ENCODE measurements at regions not wholly inside any gene's neighbourhood (a gene's known extent, or its start where the extent isn't known, plus 50 kb on each side); places are given as distances from the start of the nearest gene placed in this dataset.
"Not testable (repeated sequence)": the region's sequence is repeated elsewhere in the genome, so short reads cannot be mapped to it uniquely, and the experiment has no call there.

GRCh38 chr10:78437998-78438906 lies 404.6 kb downstream of the RPS24 start:
- DNase-seq (ENCODE audit: low spot score): no peak

GRCh38 chr10:78438907-78439809 lies 405.5 kb downstream of the RPS24 start:
- DNase-seq (ENCODE audit: low spot score): no peak

GRCh38 chr10:78441010-78441409 lies 407.3 kb downstream of the RPS24 start:
- no peak for DNase-seq (ENCODE audit: low spot score)

GRCh38 chr10:78441694-78442093 lies 408.0 kb downstream of the RPS24 start:
- no peak for DNase-seq (ENCODE audit: low spot score)

GRCh38 chr10:78442836-78443550 lies 409.3 kb downstream of the RPS24 start:
- DNase-seq (ENCODE audit: low spot score): no peak

GRCh38 chr10:78443900-78444571 lies 410.4 kb downstream of the RPS24 start:
- no peak for DNase-seq (ENCODE audit: low spot score)

GRCh38 chr10:78444741-78445140 lies 411.1 kb downstream of the RPS24 start:
- DNase-seq (ENCODE audit: low spot score): not testable (repeated sequence)

GRCh38 chr10:78445308-78445707 lies 411.6 kb downstream of the RPS24 start:
- DNase-seq (ENCODE audit: low spot score): no peak

GRCh38 chr10:78448470-78448869 lies 414.8 kb downstream of the RPS24 start:
- DNase-seq (ENCODE audit: low spot score): no peak

GRCh38 chr10:78448994-78449418 lies 415.3 kb downstream of the RPS24 start:
- no peak for DNase-seq (ENCODE audit: low spot score)

GRCh38 chr10:78449554-78449953 lies 415.9 kb downstream of the RPS24 start:
- DNase-seq (ENCODE audit: low spot score): no peak

GRCh38 chr10:78450239-78450638 lies 416.6 kb downstream of the RPS24 start:
- no peak for DNase-seq (ENCODE audit: low spot score)

GRCh38 chr10:78450807-78451485 lies 417.3 kb downstream of the RPS24 start:
- DNase-seq (ENCODE audit: low spot score): no peak

- no peak for DNase-seq (ENCODE audit: low spot score)
Measured at GRCh38 chr10:78451592-78451991, 417.9 kb downstream of the RPS24 start.

GRCh38 chr10:78454123-78454645 lies 420.5 kb downstream of the RPS24 start:
- DNase-seq (ENCODE audit: low spot score): no peak

GRCh38 chr10:78455236-78455635 lies 421.6 kb downstream of the RPS24 start:
- DNase-seq (ENCODE audit: low spot score): no peak

GRCh38 chr10:78455811-78456210 lies 422.1 kb downstream of the RPS24 start:
- DNase-seq (ENCODE audit: low spot score): no peak

- no peak for DNase-seq (ENCODE audit: low spot score)
Measured at GRCh38 chr10:78456649-78457400, 423.2 kb downstream of the RPS24 start.

GRCh38 chr10:78457804-78458482 lies 424.3 kb downstream of the RPS24 start:
- no peak for DNase-seq (ENCODE audit: low spot score)

All from hematopoietic multipotent progenitor cell treated with erythropoietin and hydrocortisone succinate and interleukin-3 and kit ligand, for 17 days (in vitro differentiated cells).